ENCODE measurements at regions not wholly inside any gene's neighbourhood (a gene's known extent, or its start where the extent isn't known, plus 50 kb on each side); places are given as distances from the start of the nearest gene placed in this dataset.

DNA sequence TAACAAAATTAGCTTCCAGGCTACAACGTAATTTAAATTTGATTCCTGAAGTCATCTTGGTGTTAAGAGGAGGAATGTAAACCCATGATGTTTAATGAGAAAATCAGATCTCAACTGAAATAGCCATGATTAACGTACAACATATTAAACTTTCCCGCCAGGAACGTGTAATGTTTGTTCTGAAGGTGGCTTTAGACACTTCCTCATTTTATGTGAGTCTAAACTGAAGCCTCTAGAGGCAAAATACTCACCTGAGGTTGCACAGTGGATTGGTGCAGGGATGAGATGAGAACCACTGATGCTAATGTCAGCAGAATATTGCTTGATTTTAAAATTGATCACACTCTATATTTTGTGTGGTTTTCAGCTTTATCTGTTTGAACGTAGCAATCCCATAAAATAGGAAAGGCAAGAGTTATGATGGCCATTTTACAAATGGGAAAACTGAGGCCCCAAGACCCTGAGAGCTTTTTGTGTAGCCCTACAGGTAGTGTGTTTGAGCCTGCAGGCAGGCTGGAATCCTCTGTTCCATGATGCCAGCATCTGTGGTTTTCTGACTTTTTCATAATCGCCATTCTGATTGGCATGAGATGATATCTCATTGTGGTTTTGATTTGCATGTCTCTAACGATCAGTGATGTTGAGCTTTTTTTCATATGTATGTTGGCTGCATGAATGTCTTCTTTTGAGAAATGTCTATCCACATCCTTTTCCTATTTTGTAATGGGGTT, 243.7 kb upstream of the BMPER start:
- DNase-seq = no peak

DNA sequence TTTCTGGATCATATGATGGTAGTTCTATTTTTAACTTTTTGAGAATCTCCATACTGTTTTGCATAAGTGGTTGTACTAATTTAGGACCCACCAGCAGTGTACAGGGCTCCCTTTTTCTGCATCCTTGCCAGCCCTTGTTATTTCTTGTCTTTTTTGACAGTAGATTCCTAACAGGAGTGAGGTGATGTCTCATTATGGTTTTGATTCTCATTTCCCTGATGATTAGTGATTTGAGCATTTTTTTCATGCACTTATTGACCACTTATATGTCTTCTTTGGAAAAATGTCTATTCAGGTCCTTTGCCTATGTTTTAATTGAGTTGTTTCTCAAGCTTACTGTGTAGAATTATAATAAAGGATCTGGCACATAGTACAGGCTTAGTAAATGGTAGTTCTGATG, 238.8 kb upstream of the BMPER start:
- no peak for DNase-seq

GRCh38 chr7:33667196-33667595, 238.1 kb upstream of the BMPER start:
- no peak for DNase-seq

- peak; percentile 36 for DNase-seq
Measured at GRCh38 chr7:33669251-33669670, 236.1 kb upstream of the BMPER start.

GRCh38 chr7:33671531-33672262, 233.6 kb upstream of the BMPER start:
- DNase-seq = peak; percentile 71

GRCh38 chr7:33673029-33673700, 232.2 kb upstream of the BMPER start:
- DNase-seq = no peak

GRCh38 chr7:33674804-33675411, 230.4 kb upstream of the BMPER start:
- DNase-seq = no peak

DNA sequence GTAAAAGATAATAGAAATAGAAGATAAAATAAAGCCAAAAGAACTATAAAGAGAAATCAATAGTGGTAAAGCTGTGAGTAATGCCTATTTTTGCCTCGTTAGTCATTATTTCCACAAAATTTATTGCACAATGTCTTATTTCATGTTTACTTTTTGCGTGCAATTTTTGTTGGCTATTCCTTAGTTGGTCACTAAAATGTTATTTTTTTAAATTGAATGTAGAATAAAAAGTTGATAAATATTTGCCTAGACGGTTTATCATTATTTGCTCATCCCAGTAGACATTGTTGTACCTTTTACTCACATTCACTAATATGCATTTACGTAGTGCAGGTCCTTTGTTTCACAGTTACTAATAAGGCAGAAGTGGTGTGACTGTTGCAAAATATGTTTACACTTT, 227.8 kb upstream of the BMPER start:
- DNase-seq = no peak

- DNase-seq = no peak
Measured at GRCh38 chr7:33678569-33679335, 226.6 kb upstream of the BMPER start.

DNA sequence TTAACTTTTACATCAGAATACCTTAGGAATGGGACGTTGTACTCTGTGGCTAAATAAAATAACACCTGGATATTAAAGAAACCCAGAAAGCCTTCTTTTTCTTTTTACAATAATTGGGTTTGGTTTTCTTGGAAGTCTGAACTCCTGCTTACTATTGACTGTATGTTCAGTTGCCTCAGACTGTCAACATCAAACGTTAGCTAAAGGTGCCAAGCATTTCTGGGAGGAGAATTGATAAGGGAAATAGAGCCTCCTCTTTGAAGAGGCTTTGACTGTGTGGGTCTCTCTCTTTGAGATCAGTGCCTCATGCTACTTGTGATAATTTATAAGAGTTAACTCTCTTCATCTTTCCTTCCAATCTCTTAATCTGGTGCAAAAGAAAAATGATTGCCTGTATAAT, 224.7 kb upstream of the BMPER start:
- DNase-seq = no peak

DNA sequence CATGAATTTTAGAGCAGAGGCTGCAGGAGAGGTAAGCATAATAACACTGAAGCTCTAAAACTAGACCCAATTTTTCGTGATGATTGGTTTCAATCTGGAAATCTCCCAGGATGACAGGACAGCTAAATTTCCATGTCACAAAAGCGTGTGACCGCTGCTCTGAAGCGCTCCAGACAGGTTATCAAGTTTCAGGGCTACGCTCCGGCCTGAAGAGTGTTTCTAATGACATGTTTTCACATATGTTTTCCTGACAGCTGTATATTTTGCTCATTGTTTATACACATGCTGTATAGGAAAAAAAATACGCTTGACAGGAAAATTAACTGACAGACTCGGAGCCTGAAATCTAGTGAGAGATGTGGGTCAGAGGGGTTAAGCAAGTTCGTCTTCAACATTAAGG, 219.8 kb upstream of the BMPER start:
- no peak for DNase-seq

DNA sequence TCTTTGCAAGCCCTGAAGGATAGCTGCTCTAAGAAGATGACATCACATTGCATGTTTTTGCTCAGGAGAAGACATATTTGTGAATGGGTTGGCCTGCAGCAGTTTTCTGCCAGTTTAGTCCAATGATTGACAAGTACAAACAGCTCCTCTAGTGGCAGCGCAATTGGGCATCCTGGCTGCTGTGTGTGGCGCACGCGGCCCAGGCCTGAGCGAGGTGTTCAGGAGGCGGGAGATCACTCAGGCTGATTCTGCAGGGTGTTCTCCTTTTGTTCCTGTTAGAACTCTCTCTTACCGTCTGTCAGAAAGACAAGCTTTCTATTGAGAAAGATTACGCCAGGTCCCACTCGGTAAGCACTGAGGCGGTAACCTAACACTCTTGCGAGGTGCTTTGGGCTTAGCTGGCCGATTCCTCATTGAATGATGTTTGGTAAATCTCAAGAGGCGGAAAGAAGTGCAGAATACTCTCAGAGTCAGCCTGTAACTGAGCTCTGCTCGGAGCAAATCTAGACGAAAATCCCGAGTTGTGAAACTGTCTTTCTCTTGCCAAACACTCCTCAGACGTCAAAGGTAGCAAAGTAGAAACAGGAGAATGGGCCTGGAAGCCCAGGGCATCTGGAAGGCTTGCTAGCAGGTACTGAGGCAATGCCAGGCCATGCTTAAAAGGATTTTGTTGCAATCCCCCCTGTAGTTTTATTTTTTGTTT, 219.2 kb upstream of the BMPER start:
- peak; percentile 84 for DNase-seq

DNA sequence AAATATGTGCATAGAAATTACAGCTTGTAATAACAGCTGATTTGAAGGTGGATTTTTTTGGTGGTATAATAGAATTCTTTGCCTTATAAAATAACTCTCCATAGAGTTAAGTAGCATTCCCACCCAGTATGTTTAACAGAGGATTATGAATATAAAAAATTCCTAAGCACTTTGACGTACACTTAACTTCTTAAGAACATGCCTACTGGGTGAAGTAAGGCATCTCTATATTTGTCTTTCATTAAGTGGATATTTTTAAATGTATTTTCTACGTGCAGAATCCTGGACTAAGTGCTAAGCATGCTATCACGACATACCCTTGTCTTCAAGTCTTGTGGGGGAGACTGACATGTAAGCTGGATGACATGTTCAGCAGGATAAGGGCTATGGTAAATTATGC, 217.7 kb upstream of the BMPER start:
- DNase-seq = no peak

DNA sequence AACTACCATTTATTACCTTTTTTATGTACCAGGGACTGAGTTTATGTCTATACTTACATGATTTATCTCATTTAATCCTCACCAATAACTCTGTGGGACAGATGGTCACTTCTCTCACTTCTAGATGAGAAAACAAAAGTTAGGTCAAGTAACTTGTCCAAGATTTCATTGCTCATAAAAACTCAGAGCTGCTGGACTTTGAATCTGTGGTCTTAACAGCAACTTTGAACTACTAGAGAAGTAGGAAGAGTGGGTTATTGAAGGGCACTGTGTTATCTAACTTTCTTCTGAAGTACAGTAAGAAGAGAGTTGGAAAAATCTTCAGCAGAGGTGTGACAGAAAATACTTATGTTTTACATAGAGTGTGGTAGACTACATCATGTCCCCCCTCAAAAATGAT, 214.2 kb upstream of the BMPER start:
- DNase-seq = no peak

- DNase-seq = no peak
Measured at GRCh38 chr7:33692956-33693355, 212.4 kb upstream of the BMPER start.

GRCh38 chr7:33694006-33694405, 211.3 kb upstream of the BMPER start:
- DNase-seq = no peak

DNA sequence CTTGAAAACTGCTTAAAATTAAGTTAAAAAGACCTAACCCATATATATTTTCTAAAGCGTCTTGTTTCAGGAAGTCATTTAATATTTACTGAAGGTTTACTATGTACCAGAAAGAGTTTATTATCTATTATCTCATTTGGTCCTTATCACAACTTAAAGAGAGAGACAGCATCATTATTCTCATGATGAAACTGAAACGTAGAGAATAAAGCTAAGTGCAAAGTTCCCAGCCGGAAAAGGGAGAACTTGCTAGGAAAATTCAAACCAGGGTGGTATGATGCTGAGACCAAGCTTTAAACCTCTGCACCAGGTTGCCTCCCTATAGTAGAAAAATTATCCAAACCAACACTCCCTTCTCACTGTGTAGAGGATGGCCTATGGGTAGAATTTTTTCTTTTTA, 207.7 kb upstream of the BMPER start:
- DNase-seq = no peak

- no peak for DNase-seq
Measured at GRCh38 chr7:33698041-33698440, 207.3 kb upstream of the BMPER start.

DNA sequence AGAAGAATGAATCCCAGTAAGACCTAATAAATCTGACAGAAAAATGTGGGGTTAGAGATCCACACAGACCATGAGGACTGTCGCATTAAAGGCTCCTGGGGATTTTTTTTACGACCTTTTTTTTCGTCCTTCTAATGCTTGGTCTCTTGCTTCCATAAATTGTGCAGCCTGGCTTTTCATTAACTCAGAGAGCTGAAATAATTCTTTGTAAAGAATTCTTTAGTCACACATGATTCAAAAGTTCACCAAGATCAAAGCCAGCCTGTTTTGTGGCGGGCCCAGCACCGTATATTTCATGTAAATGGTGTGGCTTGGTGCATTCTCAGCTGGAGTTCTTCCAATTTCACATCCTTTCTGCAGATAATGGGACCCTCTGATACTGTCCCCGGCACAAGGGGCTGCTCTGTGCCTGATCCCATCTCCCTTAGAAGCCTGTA, 206.6 kb upstream of the BMPER start:
- DNase-seq = no peak

DNA sequence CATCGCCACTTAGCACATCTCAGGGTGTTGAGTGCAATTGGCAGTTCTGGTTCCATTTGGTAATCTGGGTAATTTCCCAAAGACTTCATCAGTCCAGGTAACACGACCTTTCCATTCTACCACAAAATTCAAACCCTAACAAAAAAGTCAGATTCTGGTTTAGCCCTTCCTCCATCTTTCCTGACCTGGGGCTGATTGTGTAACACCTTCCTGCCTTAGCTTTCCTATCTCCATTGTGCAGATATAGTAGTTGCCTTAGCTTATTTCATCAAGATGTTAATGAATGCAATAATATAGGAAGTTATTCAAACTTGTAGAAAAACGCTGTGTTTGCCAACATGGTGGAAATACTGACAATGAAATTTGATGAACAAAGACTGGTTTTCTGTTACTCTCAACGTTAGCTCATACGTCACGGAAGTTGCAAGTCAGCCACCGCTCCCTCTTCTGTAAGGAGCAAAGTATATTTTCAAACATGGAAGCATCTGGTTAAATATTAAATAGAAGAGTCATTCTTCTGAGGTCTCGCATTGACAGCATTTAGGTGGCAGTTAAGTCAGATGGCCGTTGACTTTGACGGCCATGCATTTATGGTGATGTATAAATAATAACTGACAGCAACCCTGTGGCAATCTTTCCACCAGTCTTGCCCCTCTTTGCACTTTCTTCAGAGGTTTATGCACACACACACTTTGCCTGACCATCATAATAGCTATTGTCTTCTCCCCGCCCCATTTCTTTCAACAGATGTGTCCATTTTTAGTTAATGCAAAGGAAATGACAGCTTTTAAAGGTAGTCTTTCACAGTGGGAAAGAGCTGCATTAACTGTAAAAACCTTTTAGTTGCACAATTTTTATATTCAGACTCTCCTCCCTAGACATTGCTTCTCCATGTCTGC, 205.1 kb upstream of the BMPER start:
- no peak for DNase-seq

- DNase-seq = no peak
Measured at GRCh38 chr7:33701189-33701740, 204.1 kb upstream of the BMPER start.

Measured in NCI-H510A (cell line).